Activated CD4-positive, alpha-beta T cell treated with anti-CD3 and anti-CD28 coated beads, Interleukin-2, amount 10 ng/mL, durations not matched to agents 24 days and 14 days (primary cell): ENCODE measurements at regions not wholly inside any gene's neighbourhood (a gene's known extent, or its start where the extent isn't known, plus 50 kb on each side); places are given as distances from the start of the nearest gene placed in this dataset.

Experiments used
- DNase-seq: peaks from one replicate; pipeline ENCODE4 v3.0.0; 2022
- H3K27ac Mint-ChIP-seq: one replicate; pipeline ENCODE4 v1.8.0; 2022; ENCODE audit warnings: mild to moderate bottlenecking, mixed read lengths
- H3K27me3 Mint-ChIP-seq: one replicate; pipeline ENCODE4 v1.8.0; 2022; ENCODE audit warnings: mixed read lengths
- H3K36me3 Mint-ChIP-seq: one replicate; pipeline ENCODE4 v1.8.0; 2022; ENCODE audit warnings: low read depth, mild to moderate bottlenecking, mixed read lengths
- H3K4me1 Mint-ChIP-seq: one replicate; pipeline ENCODE4 v1.8.0; 2021; ENCODE audit warnings: mixed read lengths
- H3K4me3 Mint-ChIP-seq: one replicate; pipeline ENCODE4 v1.8.0; 2022; ENCODE audit warnings: mild to moderate bottlenecking, moderate library complexity, mixed read lengths
- H3K9me3 Mint-ChIP-seq: one replicate; pipeline ENCODE4 v1.8.0; 2021; ENCODE audit warnings: mixed read lengths
- intact Hi-C: fragments of 100-400 bp; cut with micrococcal nuclease; formaldehyde crosslinking; loops from one replicate; pipeline ENCODE4 v1.15.1; 2023

GRCh38 chr9:79104216-79104615, 467.5 kb upstream of the TLE4 start:
- no peak for DNase-seq
- Mint-ChIP-seq H3K27ac (no peak overlapping the region), H3K9me3 (peaks cover 7% of the 10 kb centered on the region), H3K4me1 (no peaks in the 10 kb centered on the region), H3K4me3 (no peak overlapping the region), H3K27me3 (no peaks in the 10 kb centered on the region), H3K36me3 (no peaks in the 10 kb centered on the region)
- intact Hi-C loops = no loop called here

- no peak for DNase-seq
- intact Hi-C loops = no loop called here
- no peak overlapping the region for H3K4me3 Mint-ChIP-seq
- no peak overlapping the region for H3K27ac Mint-ChIP-seq
- no peaks in the 10 kb centered on the region for H3K4me1 Mint-ChIP-seq
- H3K36me3 Mint-ChIP-seq = no peaks in the 10 kb centered on the region
- no peaks in the 10 kb centered on the region for H3K27me3 Mint-ChIP-seq
- peaks cover 11% of the 10 kb centered on the region for H3K9me3 Mint-ChIP-seq
Measured at GRCh38 chr9:79104951-79105350, 466.8 kb upstream of the TLE4 start.

- Mint-ChIP-seq H3K4me3 (no peak overlapping the region), H3K27me3 (no peaks in the 10 kb centered on the region), H3K27ac (no peak overlapping the region), H3K36me3 (no peaks in the 10 kb centered on the region), H3K4me1 (no peaks in the 10 kb centered on the region), H3K9me3 (peaks cover 11% of the 10 kb centered on the region)
- intact Hi-C loops = no loop called here
- DNase-seq = no peak
Measured at GRCh38 chr9:79107911-79108676, 463.7 kb upstream of the TLE4 start.

- no peak overlapping the region for H3K27ac Mint-ChIP-seq
- no peaks in the 10 kb centered on the region for H3K36me3 Mint-ChIP-seq
- no peak for DNase-seq
- H3K4me1 Mint-ChIP-seq = no peaks in the 10 kb centered on the region
- H3K27me3 Mint-ChIP-seq = no peaks in the 10 kb centered on the region
- peaks cover 11% of the 10 kb centered on the region for H3K9me3 Mint-ChIP-seq
- intact Hi-C loops = no loop called here
- no peak overlapping the region for H3K4me3 Mint-ChIP-seq
Measured at GRCh38 chr9:79111653-79112052, 460.1 kb upstream of the TLE4 start.

GRCh38 chr9:79115176-79115575, 456.6 kb upstream of the TLE4 start:
- Mint-ChIP-seq H3K27ac (no peak overlapping the region), H3K4me1 (no peaks in the 10 kb centered on the region), H3K9me3 (no peaks in the 10 kb centered on the region), H3K36me3 (no peaks in the 10 kb centered on the region), H3K4me3 (no peak overlapping the region), H3K27me3 (no peaks in the 10 kb centered on the region)
- intact Hi-C loops = no loop called here
- DNase-seq = no peak

GRCh38 chr9:79116041-79116440, 455.7 kb upstream of the TLE4 start:
- Mint-ChIP-seq H3K36me3 (no peaks in the 10 kb centered on the region), H3K27me3 (no peaks in the 10 kb centered on the region), H3K4me3 (no peak overlapping the region)

GRCh38 chr9:79116709-79117108, 455.1 kb upstream of the TLE4 start:
- no peak overlapping the region for H3K27ac Mint-ChIP-seq
- no peaks in the 10 kb centered on the region for H3K4me1 Mint-ChIP-seq
- H3K36me3 Mint-ChIP-seq = no peaks in the 10 kb centered on the region
- H3K4me3 Mint-ChIP-seq = no peak overlapping the region
- no peak for DNase-seq
- no peaks in the 10 kb centered on the region for H3K9me3 Mint-ChIP-seq
- intact Hi-C loops = no loop called here
- no peaks in the 10 kb centered on the region for H3K27me3 Mint-ChIP-seq

More at GRCh38 chr9:79116041-79116440, 455.7 kb upstream of the TLE4 start:
- Mint-ChIP-seq H3K9me3 (no peaks in the 10 kb centered on the region), H3K27ac (no peak overlapping the region), H3K4me1 (no peaks in the 10 kb centered on the region)
- DNase-seq = no peak
- intact Hi-C loops = no loop called here

GRCh38 chr9:79120533-79120932, 451.2 kb upstream of the TLE4 start:
- Mint-ChIP-seq H3K27ac (no peak overlapping the region), H3K36me3 (no peaks in the 10 kb centered on the region), H3K4me1 (no peaks in the 10 kb centered on the region)

GRCh38 chr9:79120941-79121340, 450.8 kb upstream of the TLE4 start:
- no peaks in the 10 kb centered on the region for H3K36me3 Mint-ChIP-seq
- intact Hi-C loops = loop anchor here (10.0 kb wide), 1 partner anchor 1054 kb away; no protein-coding TSS in a partner anchor
- no peak overlapping the region for H3K27ac Mint-ChIP-seq
- DNase-seq = no peak
- no peaks in the 10 kb centered on the region for H3K4me1 Mint-ChIP-seq
- no peak overlapping the region for H3K4me3 Mint-ChIP-seq
- no peaks in the 10 kb centered on the region for H3K27me3 Mint-ChIP-seq
- H3K9me3 Mint-ChIP-seq = no peaks in the 10 kb centered on the region

More at GRCh38 chr9:79120533-79120932, 451.2 kb upstream of the TLE4 start:
- Mint-ChIP-seq H3K4me3 (no peak overlapping the region), H3K9me3 (no peaks in the 10 kb centered on the region), H3K27me3 (no peaks in the 10 kb centered on the region)
- intact Hi-C loops = loop anchor here (10.0 kb wide), 1 partner anchor 1054 kb away; no protein-coding TSS in a partner anchor
- no peak for DNase-seq

- no peak for DNase-seq
- intact Hi-C loops = loop anchor here (10.0 kb wide), 1 partner anchor 1051 kb away; no protein-coding TSS in a partner anchor
- H3K4me3 Mint-ChIP-seq = no peak overlapping the region
- H3K9me3 Mint-ChIP-seq = no peaks in the 10 kb centered on the region
- H3K27me3 Mint-ChIP-seq = no peaks in the 10 kb centered on the region
- H3K4me1 Mint-ChIP-seq = no peaks in the 10 kb centered on the region
- H3K36me3 Mint-ChIP-seq = no peaks in the 10 kb centered on the region
- H3K27ac Mint-ChIP-seq = no peak overlapping the region
Measured at GRCh38 chr9:79123415-79123814, 448.4 kb upstream of the TLE4 start.

- intact Hi-C loops = loop anchor here (10.0 kb wide), 1 partner anchor 1047 kb away; no protein-coding TSS in a partner anchor
- Mint-ChIP-seq H3K9me3 (no peaks in the 10 kb centered on the region), H3K4me1 (no peaks in the 10 kb centered on the region), H3K27me3 (no peaks in the 10 kb centered on the region), H3K36me3 (no peaks in the 10 kb centered on the region), H3K27ac (no peak overlapping the region), H3K4me3 (no peak overlapping the region)
- DNase-seq = no peak
Measured at GRCh38 chr9:79127661-79128060, 444.1 kb upstream of the TLE4 start.

- peak; percentile 60 for DNase-seq
- Mint-ChIP-seq H3K27ac (no peak overlapping the region), H3K9me3 (no peaks in the 10 kb centered on the region), H3K4me1 (no peaks in the 10 kb centered on the region), H3K4me3 (no peak overlapping the region), H3K36me3 (no peaks in the 10 kb centered on the region), H3K27me3 (no peaks in the 10 kb centered on the region)
- intact Hi-C loops = loop anchor here (10.0 kb wide), 2 partner anchors 825 to 1045 kb away; no protein-coding TSS in a partner anchor
Measured at GRCh38 chr9:79129865-79130480, 441.8 kb upstream of the TLE4 start.

- H3K27me3 Mint-ChIP-seq = no peaks in the 10 kb centered on the region
- no peak overlapping the region for H3K4me3 Mint-ChIP-seq
- H3K4me1 Mint-ChIP-seq = no peaks in the 10 kb centered on the region
- no peaks in the 10 kb centered on the region for H3K36me3 Mint-ChIP-seq
- intact Hi-C loops = loop anchor here (10.0 kb wide), 1 partner anchor 823 kb away; no protein-coding TSS in a partner anchor
- H3K9me3 Mint-ChIP-seq = no peaks in the 10 kb centered on the region
- DNase-seq = no peak
- no peak overlapping the region for H3K27ac Mint-ChIP-seq
Measured at GRCh38 chr9:79131246-79131774, 440.5 kb upstream of the TLE4 start.

- Mint-ChIP-seq H3K27ac (no peak overlapping the region), H3K36me3 (no peaks in the 10 kb centered on the region), H3K4me3 (no peak overlapping the region), H3K4me1 (no peaks in the 10 kb centered on the region), H3K9me3 (no peaks in the 10 kb centered on the region), H3K27me3 (no peaks in the 10 kb centered on the region)
- intact Hi-C loops = loop anchor here (10.0 kb wide), 1 partner anchor 823 kb away; no protein-coding TSS in a partner anchor
- DNase-seq = no peak
Measured at GRCh38 chr9:79131824-79132377, 439.9 kb upstream of the TLE4 start.
